ENCODE measurements at regions not wholly inside any gene's neighbourhood (a gene's known extent, or its start where the extent isn't known, plus 50 kb on each side); places are given as distances from the start of the nearest gene placed in this dataset.

- TF ChIP-seq ZNF331 (CRISPR knock-in tag; IDR thresholded peaks at IDR 0.05; ENCODE audit: low read depth) (no peak), CREB1 (CRISPR knock-in tag; IDR thresholded peaks at IDR 0.05; ENCODE audit: low read depth) (no peak), NANOG (IDR thresholded peaks at IDR 0.05; ENCODE audit: borderline replicate concordance) (no peak), JUNB (IDR thresholded peaks at IDR 0.05; ENCODE audit: unreplicated experiment) (no peak), POLR2AphosphoS5 (IDR thresholded peaks at IDR 0.05; ENCODE audit: low read depth) (no peak), ZNF114 (CRISPR knock-in tag; IDR thresholded peaks at IDR 0.05) (no peak), STAT1 (IDR thresholded peaks at IDR 0.05; ENCODE audit: unreplicated experiment) (no peak), ZNF462 (CRISPR knock-in tag; IDR thresholded peaks at IDR 0.05) (no peak), EZH2 (IDR thresholded peaks at IDR 0.05; ENCODE audit: low read depth, unreplicated experiment) (no peak), EZH2phosphoT487 (IDR thresholded peaks at IDR 0.05; ENCODE audit: unreplicated experiment) (no peak)
- TF ChIP-seq, protein P1, sequence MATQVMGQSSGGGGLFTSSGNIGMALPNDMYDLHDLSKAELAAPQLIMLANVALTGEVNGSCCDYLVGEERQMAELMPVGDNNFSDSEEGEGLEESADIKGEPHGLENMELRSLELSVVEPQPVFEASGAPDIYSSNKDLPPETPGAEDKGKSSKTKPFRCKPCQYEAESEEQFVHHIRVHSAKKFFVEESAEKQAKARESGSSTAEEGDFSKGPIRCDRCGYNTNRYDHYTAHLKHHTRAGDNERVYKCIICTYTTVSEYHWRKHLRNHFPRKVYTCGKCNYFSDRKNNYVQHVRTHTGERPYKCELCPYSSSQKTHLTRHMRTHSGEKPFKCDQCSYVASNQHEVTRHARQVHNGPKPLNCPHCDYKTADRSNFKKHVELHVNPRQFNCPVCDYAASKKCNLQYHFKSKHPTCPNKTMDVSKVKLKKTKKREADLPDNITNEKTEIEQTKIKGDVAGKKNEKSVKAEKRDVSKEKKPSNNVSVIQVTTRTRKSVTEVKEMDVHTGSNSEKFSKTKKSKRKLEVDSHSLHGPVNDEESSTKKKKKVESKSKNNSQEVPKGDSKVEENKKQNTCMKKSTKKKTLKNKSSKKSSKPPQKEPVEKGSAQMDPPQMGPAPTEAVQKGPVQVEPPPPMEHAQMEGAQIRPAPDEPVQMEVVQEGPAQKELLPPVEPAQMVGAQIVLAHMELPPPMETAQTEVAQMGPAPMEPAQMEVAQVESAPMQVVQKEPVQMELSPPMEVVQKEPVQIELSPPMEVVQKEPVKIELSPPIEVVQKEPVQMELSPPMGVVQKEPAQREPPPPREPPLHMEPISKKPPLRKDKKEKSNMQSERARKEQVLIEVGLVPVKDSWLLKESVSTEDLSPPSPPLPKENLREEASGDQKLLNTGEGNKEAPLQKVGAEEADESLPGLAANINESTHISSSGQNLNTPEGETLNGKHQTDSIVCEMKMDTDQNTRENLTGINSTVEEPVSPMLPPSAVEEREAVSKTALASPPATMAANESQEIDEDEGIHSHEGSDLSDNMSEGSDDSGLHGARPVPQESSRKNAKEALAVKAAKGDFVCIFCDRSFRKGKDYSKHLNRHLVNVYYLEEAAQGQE (IDR thresholded peaks at IDR 0.05; ENCODE audit: unreplicated experiment) = no peak
- H3K27me3 Mint-ChIP-seq (ENCODE audit: insufficient read depth, low read depth, poor library complexity) = peaks cover 2% of the 10 kb centered on the region
- DNase-seq (ENCODE audit: low spot score) (no peak), ATAC-seq (no peak)
- Histone ChIP-seq H2AFZ (peak overlapping the region; percentile 80; the same call in 1 of the 2 replicates), H3K36me3 (ENCODE audit: insufficient read depth) (no peaks in the 10 kb centered on the region), H3K27ac (ENCODE audit: low read depth) (no peak overlapping the region), H3K79me2 (replicated peaks; ENCODE audit: insufficient read depth) (no peaks in the 10 kb centered on the region), H3K4me1 (ENCODE audit: insufficient read depth) (no peaks in the 10 kb centered on the region; the same call in 1 of the 2 replicates), H3K4me3 (no peak overlapping the region), H3K4me2 (no peak overlapping the region), H3K27me3 (ENCODE audit: insufficient read depth) (no peaks in the 10 kb centered on the region), H4K20me1 (replicated peaks; ENCODE audit: insufficient read depth) (no peaks in the 10 kb centered on the region), H3K9me2 (ENCODE audit: insufficient read depth) (no peaks in the 10 kb centered on the region), H3F3A (replicated peaks; ENCODE audit: low read depth) (no peaks in the 10 kb centered on the region)
- H3K36me3 Mint-ChIP-seq (ENCODE audit: low read depth) = no peaks in the 10 kb centered on the region
- H3K27ac Mint-ChIP-seq = no peak overlapping the region
- no peak overlapping the region for H3K4me3 Mint-ChIP-seq
- H3K9me3 Mint-ChIP-seq = no peaks in the 10 kb centered on the region; the same call in 2 of the 3 replicates
- peaks cover 14% of the 10 kb centered on the region for H3K4me1 Mint-ChIP-seq
Measured at GRCh38 chr9:95609426-95609825, 92.7 kb upstream of the PTCH1 start.

Measured in GM23338 (cell line).